ENCODE measurements at regions not wholly inside any gene's neighbourhood (a gene's known extent, or its start where the extent isn't known, plus 50 kb on each side); places are given as distances from the start of the nearest gene placed in this dataset.

DNA sequence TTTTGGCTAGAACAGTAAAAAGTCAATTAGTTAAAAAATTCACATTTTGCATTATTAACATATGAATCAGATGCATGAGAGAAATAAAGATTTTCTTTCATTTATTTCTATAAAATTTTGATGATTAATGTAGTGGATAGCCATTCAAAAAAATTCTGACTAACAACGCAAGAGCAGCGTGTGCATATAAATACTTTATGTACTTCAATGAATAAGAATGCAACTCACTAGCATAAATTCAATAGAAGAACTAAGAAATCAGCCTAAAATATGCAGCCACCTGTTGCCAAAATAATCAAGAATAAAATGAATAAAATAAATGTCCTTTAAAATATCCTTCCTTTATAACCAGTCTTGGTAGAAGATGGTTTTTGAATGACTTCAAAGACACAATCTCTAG is 471.9 kb downstream of the PDGFC start:
- DNase-seq (ENCODE audit: low read depth): no peak

DNA sequence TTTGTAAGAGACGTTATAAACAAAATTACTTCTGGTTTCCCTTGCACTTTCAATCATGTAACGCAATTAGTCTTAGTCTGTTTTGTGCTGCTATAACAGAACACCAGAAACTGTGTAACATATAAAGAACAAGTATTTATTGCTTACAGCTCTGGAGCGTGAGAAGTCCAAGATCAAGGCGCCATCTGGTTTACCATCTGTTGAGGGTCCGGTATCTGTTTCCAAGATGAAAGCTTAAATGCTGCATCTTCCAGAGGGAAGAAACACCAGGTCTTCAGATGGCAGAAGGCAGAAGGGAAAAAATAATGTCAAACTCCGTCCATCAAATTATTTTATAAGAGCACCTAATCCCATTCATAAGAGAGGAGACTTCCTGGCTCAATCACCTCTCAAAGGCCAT is 474.1 kb downstream of the PDGFC start:
- DNase-seq (ENCODE audit: low read depth): no peak

DNA sequence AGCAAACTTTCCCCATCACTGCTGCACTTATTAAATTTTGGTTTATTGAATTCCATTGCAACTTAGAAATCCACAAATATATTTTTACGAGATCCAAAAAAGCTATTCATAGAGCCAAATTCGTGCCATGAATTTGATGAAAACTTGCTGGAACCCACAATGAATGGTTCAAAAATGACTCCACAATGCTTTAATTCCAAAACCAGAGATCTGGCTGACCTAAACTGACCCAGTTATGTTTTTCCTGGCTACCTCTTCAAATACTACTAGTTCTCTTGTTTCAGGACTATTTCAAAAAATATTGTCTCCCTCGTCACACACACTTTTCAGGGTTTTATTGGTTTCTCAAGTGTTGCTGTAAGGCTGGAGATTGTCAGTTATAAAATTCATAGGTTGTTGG is 474.8 kb downstream of the PDGFC start:
- peak; percentile 76 for DNase-seq (ENCODE audit: low read depth)

DNA sequence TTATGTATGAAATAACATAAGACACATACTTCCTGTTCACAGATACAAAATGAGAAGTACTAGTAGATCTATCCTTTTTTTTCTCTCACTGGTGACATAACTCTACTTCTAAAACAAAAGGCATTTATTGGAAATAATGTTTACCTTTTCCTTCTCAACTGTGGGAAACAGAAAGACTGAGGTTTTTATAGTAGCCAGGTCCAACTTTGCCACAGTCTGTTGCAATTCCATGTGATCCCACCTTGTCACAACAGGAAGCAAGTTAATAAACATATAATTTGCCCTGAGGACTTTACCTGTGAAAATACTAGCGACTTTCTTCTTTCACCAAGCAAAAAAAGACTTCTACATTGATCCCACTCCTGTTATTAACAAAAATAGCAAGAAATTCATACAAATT is 475.8 kb downstream of the PDGFC start:
- no peak for DNase-seq (ENCODE audit: low read depth)

DNA sequence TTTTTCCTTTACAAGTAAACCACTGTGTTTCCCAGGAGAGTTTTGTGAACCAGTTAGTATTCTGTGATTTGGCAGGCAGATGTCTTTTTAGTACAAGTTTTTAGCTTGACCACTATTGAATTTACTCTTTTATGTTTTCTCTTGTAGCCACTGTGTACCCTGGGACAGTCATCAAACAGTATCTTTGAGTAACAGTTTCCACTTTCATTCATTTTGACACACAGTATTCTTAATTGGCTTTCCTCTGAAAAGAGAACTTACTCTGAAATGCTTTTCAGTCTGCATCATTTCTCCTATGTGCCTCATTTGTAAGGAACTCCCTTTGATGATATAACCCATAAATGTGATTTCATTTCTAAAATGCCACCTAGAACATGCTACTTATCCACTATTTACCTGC is 476.5 kb downstream of the PDGFC start:
- DNase-seq (ENCODE audit: low read depth): peak; percentile 7

DNA sequence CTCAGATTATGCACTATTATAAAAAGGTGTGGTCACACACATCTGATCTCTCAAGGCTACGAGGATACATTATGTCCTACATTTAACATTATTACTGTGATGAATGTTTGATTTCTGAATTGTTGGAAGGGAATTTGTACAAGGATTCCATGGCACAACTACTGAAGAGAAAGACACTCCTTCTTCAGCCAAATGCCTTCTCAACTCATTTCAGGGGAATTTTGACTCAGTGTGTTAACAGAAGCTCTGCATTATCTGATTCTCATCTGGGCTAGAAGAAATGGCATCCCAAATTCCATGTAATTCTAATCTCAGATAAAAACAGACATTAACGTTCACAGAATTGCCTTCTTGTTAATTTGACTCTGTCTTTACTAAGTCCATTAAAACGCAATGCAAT is 477.7 kb downstream of the PDGFC start:
- no peak for DNase-seq (ENCODE audit: low read depth)

DNA sequence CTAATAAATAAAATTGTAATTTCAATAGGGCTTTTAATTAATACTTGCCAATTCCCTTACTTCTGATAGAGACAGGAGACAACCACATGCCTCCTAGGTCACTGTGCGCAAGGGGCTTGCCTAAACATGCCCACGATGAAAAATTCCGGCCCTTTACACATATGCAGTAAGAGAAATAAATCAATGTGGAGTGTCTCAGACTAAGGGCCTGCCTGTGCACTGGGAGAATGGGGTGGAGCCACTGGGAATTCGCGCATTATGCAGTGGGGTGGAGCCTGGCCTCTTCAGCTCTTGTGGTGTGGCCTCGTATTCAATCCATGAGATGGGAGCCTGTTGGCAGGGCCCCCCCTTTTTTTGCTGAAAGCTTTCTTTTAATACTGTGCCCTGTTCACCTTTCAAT is 484.5 kb downstream of the PDGFC start:
- DNase-seq (ENCODE audit: low read depth): no peak

DNA sequence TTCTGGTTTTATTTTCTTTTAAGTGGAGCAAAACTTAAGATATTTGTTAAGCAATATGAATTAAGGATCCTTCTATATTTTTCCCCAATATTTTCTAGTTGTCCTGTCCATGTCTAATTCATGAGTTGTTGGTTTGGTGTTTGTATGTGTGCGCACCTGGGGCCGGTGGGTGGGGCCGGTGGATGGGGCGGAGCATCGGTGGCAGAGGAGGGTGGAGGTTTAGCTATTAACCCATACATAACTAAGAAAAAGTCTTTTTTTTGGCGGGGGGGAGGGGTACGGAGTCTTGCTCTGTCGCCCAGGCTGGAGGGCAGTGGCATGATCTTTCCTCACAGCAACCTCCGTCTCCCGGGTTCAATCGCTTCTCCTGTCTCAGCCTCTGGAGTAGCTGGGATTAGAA is 489.8 kb downstream of the PDGFC start:
- no peak for DNase-seq (ENCODE audit: low read depth)

DNA sequence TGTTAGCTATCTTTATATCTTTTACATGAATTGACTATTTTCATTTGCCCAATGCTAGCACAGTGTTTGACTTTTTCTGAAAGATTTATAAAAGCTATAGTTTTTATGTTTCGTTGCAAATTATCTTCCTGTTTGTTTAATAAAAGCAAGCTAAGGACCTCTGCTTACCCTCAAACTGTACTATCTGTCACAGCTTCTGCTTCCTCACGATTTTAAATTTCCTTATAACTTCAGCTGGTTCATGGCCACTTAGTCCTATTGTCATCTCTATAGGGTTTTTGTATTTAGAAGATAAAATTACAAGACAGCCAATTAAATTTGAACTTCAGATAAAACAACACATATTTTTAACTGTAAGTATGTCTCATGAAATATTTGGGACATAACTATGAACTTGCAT is 494.0 kb downstream of the PDGFC start:
- no peak for DNase-seq (ENCODE audit: low read depth)

DNA sequence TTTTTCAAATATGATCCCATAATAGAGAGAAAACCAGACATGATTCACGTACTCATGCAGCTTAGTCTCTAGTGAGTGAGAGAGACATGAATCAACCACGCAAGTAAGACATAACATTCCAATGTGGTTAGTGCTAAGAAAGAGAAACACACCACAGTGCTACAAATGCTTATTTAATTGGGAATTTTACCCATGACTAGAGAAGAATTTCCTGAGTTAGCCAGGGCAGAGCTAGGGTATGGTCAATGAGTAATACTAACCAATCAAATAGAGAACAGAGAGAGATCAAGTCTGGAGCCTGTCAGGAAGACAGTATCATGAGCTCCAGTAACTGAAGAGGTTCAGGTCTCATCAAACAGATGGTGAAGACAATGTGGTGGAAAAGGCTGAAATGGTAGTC is 495.2 kb downstream of the PDGFC start:
- DNase-seq (ENCODE audit: low read depth): peak; percentile 99

DNA sequence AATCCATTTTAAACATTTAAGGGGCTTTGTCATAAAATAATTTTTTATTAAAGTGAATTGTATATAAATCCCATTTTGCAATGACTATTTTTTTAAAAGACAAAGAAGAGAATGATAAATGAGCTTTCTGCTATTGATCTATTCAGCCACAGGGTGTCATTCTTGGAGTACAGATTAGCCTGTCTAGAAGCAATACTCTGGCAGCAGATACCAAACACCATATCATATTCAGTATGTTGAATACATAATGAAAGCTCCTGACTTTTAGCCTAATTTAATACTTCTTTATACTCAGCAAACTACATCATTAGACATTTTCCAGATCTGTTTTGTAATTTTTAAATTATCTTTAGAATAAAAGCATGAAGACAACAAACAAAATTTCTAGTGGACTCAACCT is 496.3 kb downstream of the PDGFC start:
- peak; percentile 82 for DNase-seq (ENCODE audit: low read depth)

DNA sequence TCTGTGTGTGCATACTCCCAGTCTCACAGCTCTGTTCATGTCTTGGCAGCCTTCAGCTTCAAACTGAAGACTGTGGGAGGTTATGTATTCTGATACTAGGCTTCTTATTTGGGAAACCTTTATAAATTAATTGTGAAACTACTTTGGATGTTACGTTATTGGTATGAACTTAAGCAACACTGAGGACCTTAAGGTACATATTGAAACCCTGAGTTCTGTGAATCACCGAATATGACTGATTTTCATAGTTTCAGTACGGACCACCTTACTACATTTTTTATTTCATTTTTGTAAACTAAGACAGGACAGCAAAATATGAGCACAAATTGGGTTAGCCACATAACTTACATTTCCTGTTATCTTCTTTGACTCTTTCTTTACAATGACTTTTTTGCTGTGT is 498.4 kb downstream of the PDGFC start:
- DNase-seq (ENCODE audit: low read depth): peak; percentile 8

DNA sequence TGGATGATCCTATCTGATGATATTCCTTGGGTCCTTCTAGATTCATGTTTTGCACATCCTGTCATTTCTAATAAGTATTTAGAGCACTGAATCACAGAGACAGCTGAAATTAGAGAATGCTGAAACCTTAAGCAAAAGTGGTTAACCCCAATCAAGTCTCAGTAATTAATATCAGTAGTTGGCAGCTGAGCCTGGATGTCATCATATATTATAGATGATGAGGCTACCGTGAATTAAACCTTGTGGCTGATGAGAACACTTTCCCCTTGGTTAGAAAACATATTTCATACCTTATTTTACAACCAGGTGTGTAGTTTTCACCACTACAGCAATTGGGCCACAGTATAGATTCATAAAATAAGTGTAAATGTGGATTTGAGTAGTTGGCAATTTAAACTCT is 499.0 kb downstream of the PDGFC start:
- peak; percentile 59 for DNase-seq (ENCODE audit: low read depth)

DNA sequence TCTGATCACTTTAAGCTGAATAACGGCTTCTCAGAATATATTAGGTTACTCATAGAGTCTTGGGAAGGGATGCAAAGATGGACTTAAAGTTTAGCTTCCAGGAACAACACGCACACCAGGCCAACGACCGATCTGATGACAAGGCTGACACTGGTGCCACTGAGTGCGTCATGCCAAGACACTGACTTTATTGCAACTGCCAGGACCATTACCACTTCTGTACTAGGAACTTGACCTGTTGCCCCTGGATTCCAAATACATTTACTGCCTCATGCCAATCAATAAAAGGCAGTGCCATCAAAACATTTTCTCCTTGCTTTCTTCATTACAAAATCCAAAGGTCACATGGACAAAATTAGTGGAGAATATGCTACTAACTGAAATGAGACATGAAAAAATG is 505.9 kb upstream of the CTSO start:
- DNase-seq (ENCODE audit: low read depth): no peak

DNA sequence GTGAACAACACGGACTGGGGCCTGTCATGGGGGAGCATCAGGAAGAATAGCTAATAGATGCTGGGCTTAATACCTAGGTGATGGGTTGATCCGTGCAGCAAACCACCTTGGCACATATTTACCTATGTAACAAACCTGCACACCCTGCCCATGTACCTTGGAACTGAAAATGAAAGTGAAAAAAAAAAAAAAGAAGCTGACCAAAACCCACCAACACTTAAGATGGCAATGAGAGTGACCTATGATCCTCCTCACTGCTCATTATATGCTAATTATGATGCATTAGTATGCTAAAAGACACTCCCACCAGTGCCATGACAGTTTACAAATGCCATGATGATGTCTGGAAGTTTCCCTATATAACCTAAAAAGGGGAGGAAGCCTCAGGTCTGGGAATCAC is 503.2 kb upstream of the CTSO start:
- no peak for DNase-seq (ENCODE audit: low read depth)

DNA sequence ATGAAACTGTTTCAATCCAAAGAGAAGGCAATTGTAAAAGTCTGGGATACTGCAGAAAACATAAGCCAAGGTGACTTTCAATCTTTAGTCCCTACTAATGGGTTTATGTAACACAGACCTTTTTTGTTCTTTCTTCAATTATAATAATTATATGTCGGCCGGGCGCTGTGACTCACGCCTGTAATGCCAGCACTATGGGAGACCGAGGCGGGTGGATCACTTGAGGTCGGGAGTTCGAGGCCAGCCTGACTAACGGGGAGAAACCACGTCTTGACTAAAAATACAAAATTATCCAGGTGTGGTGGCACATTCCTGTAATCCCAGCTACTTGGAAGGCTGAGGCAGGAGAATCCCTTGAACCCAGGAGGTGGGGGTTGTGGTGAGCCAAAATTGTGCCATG is 489.8 kb upstream of the CTSO start:
- no peak for DNase-seq (ENCODE audit: low read depth)

DNA sequence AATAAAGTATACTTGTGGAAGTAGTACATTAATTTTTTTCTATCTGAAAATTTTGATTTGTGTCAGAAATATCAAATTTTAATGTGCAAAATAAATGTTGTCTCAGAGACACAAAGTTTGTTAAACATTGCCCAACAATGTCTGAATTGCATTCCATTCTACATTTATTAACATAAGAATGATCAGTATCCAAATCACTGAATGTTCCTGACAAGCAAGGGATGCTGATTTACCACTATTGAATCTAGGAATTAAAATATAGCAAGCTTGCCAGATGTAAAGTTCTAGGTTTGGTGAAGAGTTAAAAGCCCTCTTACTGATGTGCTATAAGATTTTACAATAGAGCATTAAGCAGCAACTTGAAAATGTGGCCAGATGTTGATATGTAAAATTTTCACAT is 489.2 kb upstream of the CTSO start:
- no peak for DNase-seq (ENCODE audit: low read depth)

DNA sequence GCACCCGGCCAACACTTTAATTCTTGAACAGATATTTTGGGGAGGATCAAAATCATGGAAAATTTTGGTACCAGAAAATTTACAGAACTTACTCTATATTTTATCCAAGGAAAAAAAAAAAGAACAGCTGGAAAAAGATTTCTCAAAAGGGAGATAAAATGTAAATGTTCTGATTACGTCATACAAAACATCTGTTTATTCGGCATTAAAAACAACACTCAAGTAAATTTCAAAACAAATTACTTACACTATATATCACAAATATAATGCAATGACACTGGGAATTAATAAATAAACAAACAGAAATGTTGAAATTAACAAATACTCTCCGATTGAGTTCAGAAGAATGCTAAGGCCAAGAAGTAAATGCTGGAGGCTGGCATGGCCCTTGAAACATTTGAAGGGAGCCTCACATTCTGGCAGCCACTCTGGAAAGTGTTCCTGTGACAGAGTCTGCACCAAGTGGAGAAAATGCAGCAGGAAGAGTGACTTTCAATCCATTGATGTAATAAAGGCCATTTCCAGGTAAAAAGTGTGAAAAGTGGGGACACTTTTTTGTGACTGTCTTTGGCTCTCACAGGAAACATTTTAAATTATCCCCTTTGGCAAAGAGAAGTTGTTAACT is 486.0 kb upstream of the CTSO start:
- no peak for DNase-seq (ENCODE audit: low read depth)

DNA sequence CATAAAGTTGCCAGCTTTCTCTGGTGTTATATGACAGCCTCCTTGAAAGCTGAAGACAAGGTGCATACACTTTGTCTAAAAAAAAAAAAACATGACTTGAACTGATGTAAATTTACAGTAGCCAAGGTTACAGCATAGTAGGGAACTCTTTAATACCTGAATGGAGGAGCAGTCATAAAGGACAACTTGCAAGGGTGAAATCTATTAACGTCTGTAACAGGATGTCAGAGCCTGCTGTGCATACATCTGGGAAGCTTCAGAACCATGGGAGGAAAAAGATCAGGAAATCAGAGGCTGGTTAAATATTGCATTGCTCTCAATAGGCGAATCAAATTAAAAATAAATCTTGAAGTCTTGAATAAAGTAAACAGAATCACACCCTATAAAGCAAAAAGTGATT is 484.0 kb upstream of the CTSO start:
- DNase-seq (ENCODE audit: low read depth): no peak

DNA sequence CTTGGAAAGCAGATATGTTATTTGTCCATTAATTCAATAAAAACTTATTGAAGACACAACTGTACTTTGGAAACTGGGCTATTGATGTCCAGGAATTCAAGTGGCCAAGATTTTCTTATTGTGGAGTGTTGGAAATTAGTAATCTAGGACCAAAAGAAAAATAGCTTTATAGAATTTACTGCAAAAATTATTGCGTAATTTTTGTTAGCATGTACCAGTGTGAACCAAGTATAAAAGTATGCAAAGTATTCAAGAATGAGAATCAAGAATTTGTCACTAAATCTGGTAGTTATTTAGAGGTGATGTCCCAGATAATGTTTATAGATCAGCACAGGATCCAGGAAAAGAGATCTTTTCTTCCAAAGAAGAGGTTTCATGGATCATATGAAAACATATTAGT is 468.9 kb upstream of the CTSO start:
- peak; percentile 17 for DNase-seq (ENCODE audit: low read depth)

DNA sequence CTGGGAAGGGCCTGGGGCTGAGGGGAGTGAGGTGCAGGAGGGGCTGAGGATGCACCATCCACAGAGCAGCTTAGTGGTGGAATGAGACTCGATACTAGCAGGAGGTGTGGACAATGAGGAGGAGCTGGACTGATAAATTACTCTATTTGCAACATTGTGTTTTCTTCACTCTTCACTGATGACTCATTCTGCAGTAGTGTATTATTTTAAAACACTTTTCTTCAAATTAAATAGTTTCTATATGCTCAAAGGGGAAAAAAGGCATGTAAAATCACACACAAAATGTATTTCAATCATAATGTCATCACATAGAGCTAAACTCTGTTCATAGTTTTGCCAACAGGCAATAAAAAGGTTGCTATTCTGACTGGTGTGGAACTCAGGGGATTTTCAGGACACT is 467.0 kb upstream of the CTSO start:
- DNase-seq (ENCODE audit: low read depth): peak; percentile 35

DNA sequence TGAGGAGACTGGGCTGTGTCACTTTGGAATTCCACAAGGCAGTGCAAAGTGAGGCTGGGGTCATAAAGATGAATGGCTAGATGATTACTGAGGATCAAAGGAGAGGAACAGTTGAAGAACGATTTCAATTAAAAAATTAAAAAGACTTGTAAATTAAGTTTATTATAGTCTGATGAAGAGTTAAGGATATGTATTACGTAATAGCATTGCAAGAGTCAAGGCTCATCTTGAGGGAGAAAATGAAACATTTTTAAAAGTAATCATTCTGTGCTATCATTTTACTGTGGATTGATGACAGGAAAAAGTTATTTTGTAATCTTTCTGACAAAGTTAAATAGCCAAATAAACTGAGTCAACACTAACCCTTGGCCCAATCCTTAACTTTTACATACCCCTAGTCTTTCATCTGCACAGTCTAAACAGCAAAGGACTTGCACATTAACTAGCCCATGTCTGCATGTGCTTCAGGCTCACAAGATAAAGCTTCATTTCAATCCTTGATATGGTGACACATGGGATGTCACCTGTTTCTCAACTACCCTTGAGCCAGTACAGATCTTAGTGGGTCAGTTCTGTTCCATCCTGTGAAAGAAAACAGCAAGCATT is 465.5 kb upstream of the CTSO start:
- no peak for DNase-seq (ENCODE audit: low read depth)

DNA sequence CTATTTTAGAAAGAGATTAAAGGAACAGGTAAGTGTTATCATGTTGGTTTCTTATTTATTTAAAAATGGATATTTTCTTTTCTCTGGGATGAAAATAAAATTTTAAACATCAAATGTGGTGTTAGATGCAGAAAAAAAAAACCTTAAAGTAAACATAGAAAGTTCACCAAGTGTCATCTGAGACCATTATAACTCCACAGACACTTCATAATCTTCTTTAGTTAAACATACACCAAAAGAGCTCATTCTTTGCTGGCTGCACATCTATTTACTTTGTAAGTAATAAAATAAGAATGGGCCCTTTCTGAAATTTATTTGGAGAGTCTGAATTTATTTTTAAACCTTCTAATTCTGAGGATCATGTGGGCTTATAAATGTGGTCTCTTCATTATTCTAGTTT is 460.7 kb upstream of the CTSO start:
- no peak for DNase-seq (ENCODE audit: low read depth)
